Urothelium cell line (cell line): ENCODE measurements at regions not wholly inside any gene's neighbourhood (a gene's known extent, or its start where the extent isn't known, plus 50 kb on each side); places are given as distances from the start of the nearest gene placed in this dataset.
A peak's percentile ranks its signal among the peaks of the same experiment; 100 is the strongest.

Experiments used
- DNase-seq: peaks from one replicate; pipeline ENCODE4 v3.0.0; 2011; ENCODE audit warnings: low spot score, mixed read lengths
- FAIRE-seq: peaks from 2 replicates; lab custom pipeline; 2011; peaks lifted over from hg19 to GRCh38; lab: Jason Lieb, UNC

- peak; percentile 46 for FAIRE-seq
- DNase-seq = peak; percentile 89
These were observed 153.7 kb upstream of the EGFLAM start for GRCh38 chr5:38104497-38105230.

- FAIRE-seq = no peak
These were observed 156.5 kb upstream of the EGFLAM start for GRCh38 chr5:38101897-38102296.

DNA sequence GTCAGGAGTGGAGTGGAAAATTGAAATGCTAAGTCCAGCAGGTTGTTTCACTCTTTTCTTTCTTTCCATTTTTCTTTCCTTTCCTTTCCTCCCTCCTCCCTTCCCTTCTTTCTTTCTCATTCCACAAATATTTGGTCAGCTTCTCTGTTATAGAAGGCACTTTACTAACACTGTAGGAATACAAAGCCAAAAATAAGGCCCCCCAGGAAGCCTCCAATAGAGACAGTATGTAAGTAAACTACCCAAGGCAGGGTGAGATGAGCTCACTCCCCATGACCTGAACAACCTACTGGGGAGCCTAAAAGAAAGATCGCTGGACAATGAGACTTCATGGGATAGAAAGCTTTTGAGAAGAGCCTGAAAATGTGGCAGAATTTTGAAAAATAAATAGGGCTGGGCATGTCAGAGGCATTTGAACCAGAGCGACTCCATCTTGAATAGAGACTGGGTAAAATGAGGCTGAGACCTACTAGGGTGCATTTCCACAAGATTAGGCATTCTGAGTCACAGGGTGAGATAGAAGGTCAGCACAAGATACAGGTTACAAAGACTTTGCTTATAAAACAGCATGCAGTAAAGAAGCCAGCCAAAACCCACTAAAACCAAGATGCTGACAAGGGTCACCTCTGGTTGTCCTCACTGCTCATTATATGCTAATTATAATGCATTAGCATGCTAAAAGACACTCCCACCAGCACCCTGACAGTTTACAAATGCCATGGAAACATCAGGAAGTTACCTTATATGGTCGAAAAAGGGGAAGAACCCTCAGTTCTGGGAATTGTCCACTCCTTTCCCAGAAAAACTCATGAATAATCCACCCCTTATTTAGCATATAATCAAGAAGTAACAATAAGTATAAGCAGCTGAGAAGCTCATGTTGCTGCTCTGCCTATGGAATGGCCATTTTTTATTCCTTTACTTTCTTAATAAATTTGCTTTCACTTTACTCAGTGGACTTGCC, 158.9 kb upstream of the EGFLAM start:
- DNase-seq (no peak), FAIRE-seq (no peak)

More at GRCh38 chr5:38101897-38102296, 156.5 kb upstream of the EGFLAM start:
- no peak for DNase-seq

- peak; percentile 27 for FAIRE-seq
- no peak for DNase-seq
These were observed 163.5 kb upstream of the EGFLAM start for GRCh38 chr5:38094889-38095288.

DNA sequence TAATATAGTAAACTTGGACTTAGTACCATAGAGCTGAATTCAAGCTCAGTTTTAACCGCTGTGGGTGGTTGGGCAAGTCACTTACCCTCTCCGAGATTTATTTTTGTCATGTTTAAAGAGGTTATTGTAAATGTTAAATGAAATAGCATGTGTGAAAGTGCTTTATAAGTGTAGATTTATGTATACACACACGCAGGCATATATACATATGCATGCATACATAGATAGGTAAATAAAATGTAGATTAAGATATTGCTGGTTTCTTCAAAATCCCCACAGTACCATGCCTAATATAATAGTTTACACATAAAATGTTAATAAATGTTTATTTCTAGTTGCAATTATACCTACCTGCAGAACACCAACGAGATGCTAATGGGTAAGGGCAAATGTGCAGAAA, 164.5 kb upstream of the EGFLAM start:
- FAIRE-seq (no peak), DNase-seq (no peak)

GRCh38 chr5:38086777-38087176, 171.6 kb upstream of the EGFLAM start:
- DNase-seq (no peak), FAIRE-seq (peak; percentile 35)

- FAIRE-seq = peak; percentile 61
These were observed 178.5 kb upstream of the EGFLAM start for GRCh38 chr5:38079620-38080402.

DNA sequence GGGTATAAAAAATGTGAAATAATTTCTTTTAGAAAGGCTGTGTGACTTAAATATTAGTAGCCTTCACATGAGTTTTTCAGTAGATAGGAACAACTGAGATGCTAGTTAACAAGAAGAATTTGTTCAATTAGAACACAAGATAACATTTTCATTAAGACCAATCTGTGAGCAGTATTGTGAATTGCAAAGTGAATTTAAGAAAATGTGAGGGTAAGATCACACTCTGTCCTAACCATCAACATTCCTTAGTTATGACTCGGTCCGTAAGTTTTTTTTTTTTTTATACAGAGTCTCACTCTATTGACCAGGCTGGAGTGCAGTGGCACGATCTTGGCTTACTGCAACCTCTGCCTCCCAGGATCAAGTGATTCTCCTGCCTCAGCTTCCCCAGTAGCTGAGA, 180.2 kb upstream of the EGFLAM start:
- FAIRE-seq = peak; percentile 42

More at GRCh38 chr5:38079620-38080402, 178.5 kb upstream of the EGFLAM start:
- DNase-seq = no peak

DNA sequence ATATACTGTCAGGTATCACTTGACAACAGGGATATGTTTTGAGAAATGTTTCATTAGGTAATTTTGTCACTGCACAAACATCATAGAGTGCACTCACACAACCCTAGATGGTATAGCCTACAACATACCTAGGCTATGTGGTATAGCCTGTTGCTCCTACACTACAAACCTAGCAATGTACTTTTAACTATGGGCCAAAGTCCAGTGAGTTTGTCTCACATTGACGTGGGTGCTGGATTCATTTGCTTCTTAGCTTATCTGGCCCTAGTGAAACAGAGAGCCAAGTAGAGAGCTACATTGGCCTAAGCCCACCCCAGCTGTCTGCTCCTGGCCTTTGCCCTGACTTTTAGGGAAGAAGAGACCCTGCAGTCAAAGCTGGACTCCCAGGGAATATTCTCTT, 180.7 kb upstream of the EGFLAM start:
- DNase-seq = no peak

More for the DNA sequence above, 180.2 kb upstream of the EGFLAM start:
- DNase-seq = peak; percentile 70

DNA sequence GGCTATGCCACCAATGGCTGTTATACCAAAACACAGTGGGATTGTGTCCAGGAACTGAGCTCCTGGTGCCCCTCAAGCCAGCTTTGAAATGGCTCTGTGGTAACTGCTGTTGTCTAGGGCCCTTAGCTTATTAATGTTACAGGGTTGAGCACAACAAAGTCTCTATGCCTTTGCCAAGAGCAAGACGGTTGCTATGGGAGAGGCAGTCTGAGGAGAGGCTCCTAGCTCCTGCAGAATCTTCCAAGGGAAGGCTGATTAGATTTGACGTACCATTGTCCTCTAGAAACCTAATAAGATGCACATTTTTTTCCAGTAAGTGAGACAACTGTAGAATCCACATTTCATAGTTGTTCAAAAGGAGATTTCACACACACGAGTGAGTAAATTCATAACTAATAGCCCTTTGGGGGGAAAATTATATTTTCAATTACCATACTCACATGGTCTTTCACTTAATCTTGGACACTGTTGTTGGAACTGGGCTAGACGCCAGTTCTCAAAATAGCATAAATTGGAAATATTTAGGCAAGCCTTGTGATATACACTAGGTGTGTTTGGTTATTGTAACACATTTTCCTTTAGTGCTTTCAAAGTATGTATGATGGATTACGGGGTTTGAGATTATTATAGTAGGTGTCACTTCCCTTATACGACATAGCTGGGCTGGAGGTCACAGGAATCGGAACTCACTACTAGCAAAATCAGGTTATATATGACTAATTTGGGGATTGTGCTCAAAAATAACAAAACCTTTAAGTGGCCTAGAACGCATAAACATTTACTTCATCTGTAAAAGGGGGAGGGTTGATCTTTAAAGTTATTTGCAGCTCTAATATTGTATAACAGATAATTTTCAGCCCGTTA, 186.3 kb upstream of the EGFLAM start:
- FAIRE-seq (no peak), DNase-seq (no peak)

More for the DNA sequence above, 180.7 kb upstream of the EGFLAM start:
- FAIRE-seq = peak; percentile 23

DNA sequence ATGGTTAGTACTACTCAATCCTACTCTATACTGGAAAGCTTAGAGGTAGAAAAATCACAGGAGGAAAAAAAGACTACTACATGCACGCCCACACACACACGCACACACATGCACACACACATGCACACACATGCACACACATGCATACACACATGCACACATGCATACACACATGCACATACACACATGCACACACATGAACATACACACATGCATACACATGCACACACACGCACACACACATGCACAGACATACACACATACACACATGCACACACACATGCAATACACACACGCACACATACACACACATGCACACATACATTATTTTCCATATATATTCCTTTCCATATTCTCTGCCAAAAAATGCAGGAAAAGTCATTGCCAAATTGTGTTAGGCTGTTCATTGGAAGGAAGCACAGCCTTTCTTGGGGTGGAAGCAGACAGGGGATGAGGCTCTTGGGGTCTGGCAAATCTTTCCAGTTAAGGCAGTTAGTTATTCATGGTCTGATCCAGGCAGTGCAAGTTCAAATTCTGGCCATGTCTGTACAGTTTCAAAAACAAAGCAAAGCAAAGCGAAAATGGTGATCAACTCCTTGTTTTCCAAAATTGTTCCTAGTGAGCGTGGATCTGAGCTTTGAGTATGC, 187.9 kb upstream of the EGFLAM start:
- DNase-seq = no peak
- peak; percentile 98 for FAIRE-seq

- FAIRE-seq = no peak
- no peak for DNase-seq
These were observed 189.0 kb upstream of the EGFLAM start for GRCh38 chr5:38069360-38069759.

DNA sequence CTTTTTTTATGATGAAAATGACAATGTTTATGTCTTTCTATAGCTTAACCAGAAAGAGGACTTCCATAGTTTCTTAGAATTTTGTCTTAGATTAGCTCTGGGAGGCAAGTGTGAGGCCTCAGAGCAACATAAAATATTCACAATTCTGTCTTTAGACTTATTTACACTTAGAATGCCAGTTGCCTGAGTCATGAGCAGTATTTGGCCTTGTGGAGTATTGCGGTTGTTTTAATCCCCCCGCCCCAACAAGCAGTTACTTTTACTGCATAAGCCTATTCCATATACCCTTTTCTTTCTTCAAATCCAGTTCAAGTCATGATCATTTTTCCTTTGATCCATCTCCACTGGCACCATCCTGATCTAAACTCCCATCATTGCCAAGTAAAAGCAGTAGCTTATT, 198.0 kb upstream of the EGFLAM start:
- FAIRE-seq (no peak), DNase-seq (peak; percentile 69)

DNA sequence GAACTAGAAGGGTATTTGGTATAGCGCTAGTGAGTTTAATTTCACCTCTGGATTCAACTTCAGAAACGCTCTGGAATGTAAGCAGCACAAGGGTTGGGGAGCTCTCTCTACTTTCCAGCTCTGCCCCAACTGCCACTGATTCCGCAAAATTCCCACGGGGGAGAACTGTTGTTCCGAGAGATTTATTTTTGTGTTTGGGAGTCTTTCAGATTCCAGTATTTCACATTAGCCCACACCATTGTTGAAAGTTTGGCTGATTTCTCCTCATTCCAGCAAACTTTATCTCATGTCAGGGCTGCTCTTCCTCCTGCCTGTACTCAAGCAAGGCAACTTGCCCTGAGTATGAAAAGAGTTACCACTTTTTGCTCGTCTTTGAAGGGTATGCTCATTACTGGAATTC, 198.5 kb upstream of the EGFLAM start:
- FAIRE-seq (peak; percentile 59), DNase-seq (no peak)

- DNase-seq (peak; percentile 46), FAIRE-seq (peak; percentile 71)
These were observed 206.4 kb upstream of the EGFLAM start for GRCh38 chr5:38051711-38052511.

GRCh38 chr5:38048400-38048799, 208.6 kb upstream of the GDNF start:
- FAIRE-seq = peak; percentile 17
- DNase-seq = no peak

DNA sequence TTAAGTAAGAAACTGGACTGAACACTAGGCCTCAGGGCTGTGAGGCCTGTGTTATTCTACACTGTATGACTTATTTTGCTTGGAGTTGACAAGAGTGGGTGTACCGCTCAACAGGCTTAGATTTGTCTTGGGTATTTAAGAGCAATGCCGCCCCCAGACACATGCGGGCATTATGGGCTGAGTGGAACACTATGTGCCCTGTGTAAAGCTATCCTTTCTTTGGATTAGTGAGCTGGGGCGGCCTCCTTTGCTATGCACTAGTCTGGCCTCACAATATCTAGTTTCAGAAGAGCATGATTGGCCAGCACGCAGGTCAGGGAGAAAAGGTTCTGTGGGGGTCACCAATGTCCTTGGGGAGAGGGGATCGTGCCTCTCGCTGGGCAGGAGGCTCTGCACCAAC, 206.3 kb upstream of the GDNF start:
- no peak for DNase-seq
- FAIRE-seq = no peak

DNA sequence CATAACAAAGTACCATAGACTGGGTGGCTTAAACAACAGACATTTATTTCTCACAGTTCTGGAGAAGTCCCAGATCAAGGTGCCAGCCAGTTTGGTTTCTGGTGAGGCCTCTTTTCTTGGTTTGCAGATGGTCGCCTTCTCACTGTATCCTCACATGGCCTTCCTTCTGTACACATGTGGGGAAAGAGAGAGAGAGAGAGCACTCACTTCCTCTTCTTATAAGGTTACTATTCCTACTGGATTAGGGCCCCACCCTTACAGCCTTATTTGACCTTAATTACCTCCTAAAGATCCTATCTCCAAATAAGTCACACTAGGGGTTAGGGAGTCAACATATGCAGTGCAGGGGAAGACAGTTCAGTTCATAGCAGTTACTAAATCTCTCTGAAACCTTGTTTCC, 205.6 kb upstream of the GDNF start:
- FAIRE-seq = no peak

DNA sequence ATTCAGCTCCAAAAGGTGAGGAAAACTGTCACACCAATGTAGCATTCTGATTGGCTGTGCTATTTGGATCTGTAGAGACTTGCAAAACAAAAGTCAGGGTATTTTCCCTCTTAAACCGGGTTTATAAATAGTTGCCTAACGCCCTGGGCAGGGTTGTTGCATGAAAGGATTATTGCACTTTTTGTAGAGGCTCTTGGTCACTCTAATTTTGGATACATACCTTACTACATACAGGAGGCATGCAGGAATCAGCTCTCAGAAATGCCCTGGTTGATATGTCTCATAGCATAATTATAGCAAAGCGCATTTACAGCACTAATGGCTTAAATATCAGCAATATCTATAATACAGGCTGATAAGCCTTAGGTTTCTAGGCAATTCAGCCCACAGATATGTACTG, 200.0 kb upstream of the GDNF start:
- FAIRE-seq (no peak), DNase-seq (no peak)

More for the DNA sequence above, 205.6 kb upstream of the GDNF start:
- no peak for DNase-seq
